HG03045 (cell line): ENCODE measurements at regions not wholly inside any gene's neighbourhood (a gene's known extent, or its start where the extent isn't known, plus 50 kb on each side); places are given as distances from the start of the nearest gene placed in this dataset.
A peak's percentile ranks its signal among the peaks of the same experiment; 100 is the strongest.

Experiments
- ATAC-seq: cut with Tn5 transposase; IDR thresholded peaks from one replicate; pipeline ENCODE4 v1.9.1; 2021; ENCODE audit warnings: mild to moderate bottlenecking, moderate library complexity; ENCODE audit not compliant: unreplicated experiment

GRCh38 chr4:35963383-35963782 is 280.9 kb downstream of the ARAP2 start:
- ATAC-seq = no peak

- ATAC-seq = no peak
Observed at GRCh38 chr4:35963974-35964515, 280.3 kb downstream of the ARAP2 start.

DNA sequence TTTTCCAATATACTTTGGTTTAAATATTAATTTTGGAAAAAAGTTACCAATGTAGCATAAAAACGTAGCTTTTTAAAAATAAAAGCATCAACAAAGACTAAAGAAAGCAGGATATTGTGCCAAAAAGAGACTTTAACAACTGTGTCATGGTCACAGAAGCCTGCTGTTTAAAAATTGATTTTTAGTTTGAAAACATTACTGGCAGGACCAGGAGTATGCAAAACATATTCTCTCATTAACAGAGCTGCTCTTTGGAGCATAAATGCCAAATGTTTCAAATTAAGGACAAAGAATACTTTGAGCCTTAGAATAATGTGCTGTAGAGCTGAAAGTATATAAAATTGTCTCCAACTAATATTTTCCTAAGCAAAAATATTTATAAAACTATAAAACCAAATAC is 279.0 kb downstream of the ARAP2 start:
- ATAC-seq = no peak

DNA sequence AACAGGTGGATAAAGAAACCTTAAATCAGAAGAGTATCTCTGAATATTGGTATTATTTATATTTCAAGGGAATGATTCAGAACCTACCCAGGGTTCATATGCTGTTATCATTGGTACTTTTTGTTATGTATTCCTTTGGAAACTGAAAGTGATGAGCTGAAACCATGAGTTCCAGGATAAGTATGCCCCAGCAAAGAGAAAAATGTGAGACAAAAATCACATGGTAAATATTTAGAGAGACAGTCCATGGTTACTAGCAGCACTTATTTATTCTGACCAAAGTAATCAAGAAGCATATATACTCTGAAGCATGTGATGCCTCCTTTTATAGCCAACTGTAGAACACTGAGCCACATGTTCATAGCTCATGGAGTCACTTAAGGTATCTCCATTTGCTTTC is 277.7 kb downstream of the ARAP2 start:
- no peak for ATAC-seq

GRCh38 chr4:35970366-35970960 is 273.9 kb downstream of the ARAP2 start:
- ATAC-seq = peak; percentile 83

DNA sequence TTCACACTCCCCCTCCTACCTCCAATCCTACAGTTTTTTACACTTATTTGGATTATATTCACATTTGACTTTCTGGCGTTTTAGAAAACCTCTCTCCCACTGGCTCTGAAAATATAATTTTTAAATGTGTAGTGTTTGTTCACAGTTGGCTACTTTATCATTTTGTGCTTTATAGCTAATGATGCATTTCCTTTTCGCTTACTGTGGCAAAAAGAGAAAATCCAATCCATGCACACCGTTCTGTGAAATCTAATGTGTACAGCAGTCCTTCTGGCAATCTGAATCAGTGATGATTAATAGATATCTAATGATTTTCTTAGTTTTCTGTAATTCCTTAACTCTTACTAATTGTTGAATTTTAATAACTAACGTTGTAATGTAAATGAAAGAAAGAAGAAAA is 271.5 kb downstream of the ARAP2 start:
- ATAC-seq = no peak

- ATAC-seq = no peak
Observed at GRCh38 chr4:35975617-35976355, 268.5 kb downstream of the ARAP2 start.

DNA sequence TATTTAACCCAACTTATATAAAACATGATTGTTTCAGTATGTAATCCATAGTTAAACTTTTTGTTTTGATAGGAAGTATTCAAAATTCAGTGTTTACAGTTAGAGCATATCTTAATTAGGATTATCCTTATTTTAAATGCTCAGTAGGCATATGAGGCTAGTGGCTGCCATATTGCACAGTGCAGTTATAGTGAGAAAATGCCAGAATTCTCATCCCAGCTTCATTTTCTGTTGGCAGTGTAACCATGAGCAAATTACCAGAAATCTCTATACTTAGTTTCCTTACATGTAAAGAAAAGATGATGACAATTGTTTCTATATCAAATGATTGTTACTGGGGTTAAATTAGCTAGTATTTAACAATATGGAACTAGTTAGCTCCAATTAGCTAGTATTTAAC is 265.8 kb downstream of the ARAP2 start:
- ATAC-seq = no peak

DNA sequence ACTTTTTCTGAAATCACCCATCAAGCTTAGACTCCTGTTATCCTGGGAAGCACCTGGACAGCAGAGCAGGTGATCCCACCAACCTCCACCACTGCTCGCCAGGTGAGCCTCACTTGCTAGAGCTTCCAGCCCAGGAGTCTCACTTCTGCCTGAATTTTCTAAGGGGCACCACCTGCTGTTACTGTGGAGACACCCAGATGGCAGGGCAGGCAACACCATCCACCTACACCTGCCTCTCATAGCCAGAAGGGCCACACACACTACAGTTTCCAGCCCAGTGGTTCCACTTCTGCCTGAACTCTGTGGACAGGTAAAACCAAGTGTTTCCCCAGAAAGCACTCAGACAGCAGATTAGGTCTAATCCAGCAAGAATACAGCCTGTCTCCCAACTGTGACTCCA is 262.0 kb downstream of the ARAP2 start:
- ATAC-seq = no peak

GRCh38 chr4:35986537-35986936 is 257.8 kb downstream of the ARAP2 start:
- ATAC-seq = no peak

- no peak for ATAC-seq
Observed at GRCh38 chr4:35993606-35994005, 250.7 kb downstream of the ARAP2 start.

DNA sequence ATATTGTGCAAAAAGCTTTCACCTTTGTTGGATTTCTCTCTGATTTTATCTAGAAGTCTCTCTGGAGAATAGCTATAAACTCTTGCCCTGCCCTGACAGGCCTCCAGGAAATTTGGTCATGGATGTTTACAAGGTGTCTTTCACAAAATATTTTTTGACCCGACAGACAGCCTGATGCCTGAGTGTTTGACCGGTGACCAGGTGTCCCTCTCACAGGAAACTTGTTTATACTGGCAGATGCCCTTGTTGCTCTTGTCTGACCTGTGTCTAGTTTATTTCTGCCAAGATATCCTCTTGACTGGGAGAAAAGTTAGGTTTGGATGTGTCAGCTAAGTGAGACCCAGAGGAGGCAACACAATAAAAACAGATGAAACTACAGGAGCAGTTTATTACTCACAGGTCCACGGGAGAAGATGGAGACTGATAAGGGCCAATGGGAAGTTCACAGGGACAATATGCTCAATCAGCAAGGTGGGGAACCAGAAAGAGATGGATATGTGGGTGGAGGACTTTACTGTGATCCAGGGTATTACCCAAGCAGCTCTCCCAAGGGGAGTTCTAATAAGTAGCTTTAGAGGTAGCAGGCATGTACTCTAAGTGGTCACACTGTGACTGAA is 243.3 kb downstream of the ARAP2 start:
- no peak for ATAC-seq

GRCh38 chr4:36003051-36003450 is 241.3 kb downstream of the ARAP2 start:
- no peak for ATAC-seq

DNA sequence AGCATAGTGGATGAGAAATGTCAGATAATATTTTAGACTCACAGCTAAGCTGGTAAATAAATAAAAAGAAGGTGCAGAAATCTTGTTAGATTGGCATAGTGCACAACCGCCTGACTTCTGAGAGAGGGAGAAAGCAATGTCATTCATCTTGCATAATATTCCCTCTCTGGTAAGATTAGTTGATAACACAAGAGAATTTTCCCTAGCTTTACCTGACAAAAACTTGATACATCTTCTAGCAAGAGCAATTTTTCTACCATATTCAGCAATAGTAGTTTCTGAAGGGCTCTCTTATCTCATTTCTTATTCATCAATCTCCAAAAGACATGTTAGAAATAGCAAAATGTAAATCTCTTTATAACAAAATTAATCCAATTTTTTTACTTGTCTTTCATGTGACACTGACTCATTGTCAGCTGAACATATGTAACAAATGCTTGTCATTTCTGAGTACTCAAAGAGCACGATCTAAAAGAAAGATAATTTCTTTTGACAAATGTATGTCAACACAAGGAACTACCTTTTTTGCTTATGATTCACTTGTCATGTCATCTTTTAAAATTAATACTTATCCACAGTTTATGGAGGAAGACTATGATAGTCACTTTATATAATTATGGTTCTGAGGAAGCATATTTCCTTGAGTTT is 240.0 kb downstream of the ARAP2 start:
- no peak for ATAC-seq

GRCh38 chr4:36006226-36006625 is 238.1 kb downstream of the ARAP2 start:
- ATAC-seq = no peak

DNA sequence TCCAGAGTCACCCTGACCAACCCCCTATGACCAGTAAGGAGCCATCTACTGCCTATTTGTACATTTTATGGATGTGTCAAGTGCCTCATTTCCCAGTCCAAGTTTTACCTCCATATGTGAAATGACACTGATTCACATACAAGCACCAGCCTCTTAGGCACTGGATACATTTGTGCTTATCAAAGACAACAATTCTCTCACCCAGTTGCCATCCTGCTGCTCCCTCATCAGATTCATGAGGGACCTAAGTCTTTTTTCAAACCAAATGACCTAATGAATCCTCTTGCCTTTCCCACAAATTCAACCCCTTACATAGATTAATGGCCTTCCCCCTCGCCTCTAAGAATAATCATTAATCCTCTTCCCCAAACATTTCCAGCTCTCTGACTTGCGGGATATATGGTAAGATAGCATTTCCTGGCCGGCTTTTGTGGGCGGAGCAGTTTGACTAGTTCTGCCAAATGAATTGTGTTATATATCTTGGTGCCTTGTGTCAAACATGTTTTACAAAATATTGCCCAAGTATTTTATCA is 233.9 kb downstream of the ARAP2 start:
- no peak for ATAC-seq

DNA sequence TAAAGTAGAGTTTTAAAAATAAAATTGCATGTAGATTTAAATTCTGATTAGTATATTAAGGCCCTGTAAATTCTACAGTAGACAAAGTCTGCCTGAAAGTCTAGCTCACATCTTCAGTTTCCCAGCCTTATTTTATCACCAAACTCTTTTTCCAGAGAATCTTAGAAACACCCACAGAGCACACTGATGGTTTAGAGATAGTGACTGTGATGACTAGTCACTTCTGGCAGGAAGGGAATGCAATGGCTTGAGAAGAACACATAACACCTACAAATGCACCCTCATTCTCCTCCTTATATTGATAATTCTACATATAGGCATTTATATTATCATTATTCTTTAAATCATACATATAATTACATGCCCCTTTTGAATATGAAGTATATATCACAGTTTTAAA is 232.9 kb downstream of the ARAP2 start:
- no peak for ATAC-seq

DNA sequence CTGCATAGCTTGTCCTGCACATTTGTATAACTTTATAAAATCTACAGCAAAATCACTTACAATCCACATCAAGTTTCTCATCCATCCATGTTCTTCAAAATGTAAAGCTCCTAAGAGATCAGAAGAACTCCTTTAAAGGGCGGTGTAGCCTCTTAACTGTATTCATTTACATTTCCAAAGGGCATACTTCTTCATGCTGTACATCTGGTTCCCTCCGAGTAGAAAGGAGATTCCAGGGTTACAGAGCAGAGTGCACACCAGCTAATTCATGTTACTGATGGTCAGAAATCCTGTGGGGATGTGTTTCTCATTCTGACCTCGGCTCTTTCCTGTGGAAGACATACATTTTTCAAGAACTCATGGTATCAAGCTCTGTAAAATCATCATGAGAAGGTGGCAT is 231.8 kb downstream of the ARAP2 start:
- ATAC-seq = no peak

- ATAC-seq = no peak
Observed at GRCh38 chr4:36013206-36013605, 231.1 kb downstream of the ARAP2 start.
